A204.1 (cell line): ENCODE measurements at regions not wholly inside any gene's neighbourhood (a gene's known extent, or its start where the extent isn't known, plus 50 kb on each side); places are given as distances from the start of the nearest gene placed in this dataset.
"Not testable (repeated sequence)": the region's sequence is repeated elsewhere in the genome, so short reads cannot be mapped to it uniquely, and the experiment has no call there.

Experiments used
- FAIRE-seq: peaks from 2 replicates; lab custom pipeline; 2012; peaks lifted over from hg19 to GRCh38; lab: Jason Lieb, UNC

DNA sequence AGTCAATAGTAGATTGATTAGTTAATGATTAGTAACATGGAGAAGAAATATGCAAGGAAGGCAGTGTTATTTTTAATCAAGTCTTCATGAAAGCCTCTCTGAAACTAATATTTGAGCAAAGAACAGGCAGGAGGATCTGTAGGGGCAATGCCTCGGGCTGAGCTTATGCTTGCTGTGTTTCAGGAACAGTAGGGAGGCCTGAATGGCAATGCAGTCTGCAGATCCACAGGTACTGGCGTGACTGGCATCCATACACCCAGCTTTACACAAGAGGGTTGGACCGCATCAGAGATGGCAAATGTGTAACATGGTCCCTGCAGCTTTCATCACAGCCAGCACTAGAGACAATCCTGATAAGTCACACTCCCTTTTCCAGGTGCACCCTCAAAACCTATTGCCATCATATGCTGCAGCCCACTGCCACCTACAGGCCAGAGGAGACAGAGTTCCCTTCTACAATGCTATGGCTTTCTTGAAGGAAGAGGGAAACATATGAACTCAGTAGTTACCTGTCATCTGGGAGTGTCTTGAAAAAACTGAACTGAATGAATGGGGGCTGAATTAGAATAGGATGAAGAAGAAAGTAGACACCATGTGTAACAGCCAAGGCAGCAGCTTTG lies 582.4 kb upstream of the RAB6C start:
- no peak for FAIRE-seq

DNA sequence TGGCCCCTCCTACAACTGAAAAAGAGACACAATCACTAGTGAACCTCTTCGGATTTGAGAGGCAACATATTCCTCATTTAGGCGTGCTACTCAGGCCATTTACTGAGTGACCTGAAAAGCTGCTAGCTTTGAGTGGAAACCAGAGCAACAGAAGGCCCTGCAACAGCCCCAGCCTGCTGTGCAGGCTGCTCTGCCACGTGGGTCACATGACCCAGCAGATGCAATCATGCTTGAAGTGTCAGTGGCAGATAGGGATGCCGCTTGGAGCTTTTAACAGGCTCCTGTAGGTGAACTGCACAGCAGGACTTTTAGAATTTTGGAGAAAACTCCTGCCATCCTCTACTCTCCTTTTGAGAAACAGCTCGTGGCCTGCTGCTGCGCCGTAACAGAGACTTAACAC lies 578.6 kb upstream of the RAB6C start:
- no peak for FAIRE-seq

DNA sequence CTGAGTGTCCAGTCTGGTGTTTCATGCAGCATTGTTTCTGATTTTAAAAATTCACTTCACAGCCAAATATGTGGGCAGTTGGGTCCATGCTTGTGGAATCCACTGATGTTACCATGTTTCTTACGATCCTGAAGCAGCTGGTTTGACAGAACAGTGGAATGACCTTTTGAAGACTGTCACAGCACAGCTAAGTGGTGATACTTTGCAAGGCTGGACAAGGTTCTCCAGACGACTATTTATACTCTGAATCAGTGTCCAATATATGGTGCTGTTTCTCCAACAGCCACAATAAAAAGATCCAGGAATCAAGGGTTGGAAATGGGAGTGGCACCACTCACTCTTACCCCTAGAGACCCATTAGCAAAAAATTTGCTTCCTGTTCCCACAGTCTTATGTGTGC lies 577.4 kb upstream of the RAB6C start:
- FAIRE-seq = no peak

DNA sequence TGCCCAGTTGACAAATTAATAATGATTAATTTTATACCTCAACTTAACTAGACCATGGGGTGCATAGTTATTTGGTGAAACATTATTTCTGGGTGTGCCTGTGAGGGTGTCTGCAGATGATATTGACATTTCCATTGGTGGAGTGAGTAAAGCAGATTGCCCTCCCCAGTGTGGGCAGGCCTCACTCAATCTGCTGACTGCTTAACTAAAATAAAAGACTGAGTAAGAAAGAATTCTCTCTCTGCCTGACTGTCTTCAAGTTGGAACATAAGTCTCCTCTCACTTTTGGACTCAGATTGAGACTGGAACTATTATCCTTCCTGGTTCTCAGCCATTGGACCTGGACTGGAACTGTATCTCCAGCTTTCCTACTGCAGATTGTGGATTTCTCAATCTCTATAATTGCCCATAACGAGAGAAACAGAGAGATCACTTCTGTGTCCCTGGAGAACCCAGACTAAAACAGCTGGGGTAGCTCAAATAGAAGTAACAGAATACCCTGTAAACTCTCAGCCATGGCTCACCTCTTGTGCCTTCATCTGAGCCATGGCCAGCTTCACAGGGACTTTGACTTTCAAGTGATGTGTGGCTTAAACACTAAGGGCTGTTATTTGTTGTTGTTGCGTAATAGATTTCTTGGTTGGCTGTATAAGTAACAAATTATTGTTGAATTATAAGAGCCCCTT lies 575.3 kb upstream of the RAB6C start:
- no peak for FAIRE-seq

DNA sequence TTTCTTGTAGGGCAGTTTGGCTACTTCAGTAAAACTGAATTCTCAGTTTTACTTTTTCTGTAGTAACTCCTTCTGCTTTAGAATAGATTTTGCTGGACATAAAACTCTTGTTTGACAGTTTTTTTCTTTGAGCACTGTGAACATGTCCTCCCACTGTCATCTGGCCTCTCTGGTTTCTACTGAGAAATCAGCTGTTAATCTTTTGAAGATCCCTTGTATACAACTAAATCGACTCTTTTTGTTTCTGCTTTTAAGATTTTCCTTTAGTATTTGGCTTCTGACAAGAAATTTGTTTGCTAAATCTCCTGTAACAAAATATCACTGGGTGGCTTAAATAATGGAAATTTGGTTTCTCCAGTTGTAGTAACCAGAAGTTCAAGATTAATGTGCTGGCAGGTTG lies 570.9 kb upstream of the RAB6C start:
- FAIRE-seq = no peak

DNA sequence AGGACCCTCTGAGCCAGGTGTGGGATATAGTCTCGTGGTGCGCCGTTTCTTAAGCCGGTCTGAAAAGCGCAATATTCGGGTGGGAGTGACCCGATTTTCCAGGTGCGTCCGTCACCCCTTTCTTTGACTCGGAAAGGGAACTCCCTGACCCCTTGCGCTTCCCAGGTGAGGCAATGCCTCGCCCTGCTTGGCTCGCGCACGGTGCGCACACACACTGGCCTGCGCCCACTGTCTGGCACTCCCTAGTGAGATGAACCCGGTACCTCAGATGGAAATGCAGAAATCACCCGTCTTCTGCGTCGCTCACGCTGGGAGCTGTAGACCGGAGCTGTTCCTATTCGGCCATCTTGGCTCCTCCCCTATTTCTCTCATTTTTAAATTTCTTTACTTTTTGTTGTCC lies 562.4 kb upstream of the RAB6C start:
- not testable (repeated sequence) for FAIRE-seq

DNA sequence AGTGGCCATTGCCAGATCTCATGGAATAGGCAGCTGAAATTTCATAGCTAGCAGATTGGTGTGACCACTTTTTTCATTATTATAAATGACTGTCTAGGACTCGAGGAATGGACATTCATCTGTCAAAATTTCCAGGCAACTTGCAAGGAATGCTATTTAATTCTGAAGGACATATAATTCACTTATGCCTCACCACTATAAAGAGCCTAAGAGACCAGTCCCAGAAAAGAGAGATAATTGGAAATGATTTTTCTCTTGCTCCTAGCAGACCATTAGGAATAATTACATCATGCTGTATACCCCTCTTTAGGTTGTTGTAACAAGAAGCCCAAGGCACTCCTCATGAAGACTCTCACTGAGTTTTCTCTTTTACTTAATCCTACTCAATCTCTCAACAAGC lies 557.4 kb upstream of the RAB6C start:
- no peak for FAIRE-seq

DNA sequence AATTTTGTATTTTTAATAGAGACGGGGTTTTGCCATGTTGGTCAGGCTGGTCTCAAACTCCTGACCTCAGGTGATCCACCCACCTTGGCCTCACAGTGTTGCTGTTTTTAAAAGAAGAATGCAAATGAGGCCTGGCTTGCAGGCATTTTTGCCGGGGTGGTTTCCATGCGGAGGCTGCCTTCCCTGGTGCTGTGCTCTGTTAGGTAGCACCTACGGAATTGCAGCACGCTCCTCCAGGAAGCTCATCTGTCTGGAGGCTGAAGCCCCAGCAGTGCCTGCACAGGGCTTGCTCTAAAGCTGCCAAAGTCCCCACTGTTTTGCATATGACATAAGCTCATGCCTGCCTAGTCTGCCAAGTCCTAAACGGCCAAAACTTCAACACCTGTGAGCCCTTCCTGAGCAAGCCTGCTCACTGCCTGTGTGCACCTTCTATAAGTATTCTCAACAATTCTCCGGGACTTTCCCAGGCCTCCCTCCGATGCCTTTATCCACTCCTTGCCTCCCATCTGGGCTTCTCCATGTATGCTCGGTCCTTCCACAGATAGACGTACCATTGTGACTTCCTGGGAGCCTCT lies 551.3 kb upstream of the RAB6C start:
- no peak for FAIRE-seq

DNA sequence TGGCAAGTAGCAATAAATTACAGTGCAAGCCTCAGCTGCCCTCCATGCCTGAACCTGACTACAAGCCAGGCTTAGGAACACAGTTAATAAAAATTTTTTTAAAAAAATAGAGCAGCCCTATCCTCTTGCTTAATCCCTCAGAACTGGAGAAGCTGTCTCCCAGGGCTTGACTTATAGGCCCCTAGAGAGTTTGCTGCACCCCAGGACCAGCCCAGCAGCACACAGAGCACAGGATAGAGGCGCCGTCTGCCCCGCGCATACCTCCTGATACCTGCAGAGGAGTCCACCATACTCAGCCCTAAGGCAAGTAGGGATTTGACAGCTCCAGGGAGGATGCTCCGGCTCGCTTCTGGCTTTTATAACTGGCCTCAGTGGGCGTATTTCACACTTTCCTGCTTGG lies 548.6 kb upstream of the RAB6C start:
- no peak for FAIRE-seq

DNA sequence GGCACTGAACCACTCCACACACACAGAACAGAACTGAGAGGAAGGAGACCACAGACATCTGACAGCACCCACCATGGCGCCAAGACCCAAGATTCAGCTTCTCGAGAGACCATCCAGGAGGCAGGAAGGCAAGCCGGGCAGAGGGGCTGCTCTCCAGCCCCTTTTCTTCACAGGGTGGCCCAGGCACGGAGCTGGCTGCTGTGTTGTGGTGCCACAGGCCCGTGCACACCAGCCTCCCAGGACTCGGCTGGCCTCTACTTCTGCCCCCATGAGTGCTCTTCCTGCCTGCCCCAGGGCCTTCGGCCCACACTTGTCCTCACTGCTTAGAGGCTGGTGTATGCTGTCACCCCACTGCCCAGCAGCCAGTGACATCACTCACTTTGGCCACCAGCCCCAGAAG lies 547.6 kb upstream of the RAB6C start:
- FAIRE-seq = no peak

DNA sequence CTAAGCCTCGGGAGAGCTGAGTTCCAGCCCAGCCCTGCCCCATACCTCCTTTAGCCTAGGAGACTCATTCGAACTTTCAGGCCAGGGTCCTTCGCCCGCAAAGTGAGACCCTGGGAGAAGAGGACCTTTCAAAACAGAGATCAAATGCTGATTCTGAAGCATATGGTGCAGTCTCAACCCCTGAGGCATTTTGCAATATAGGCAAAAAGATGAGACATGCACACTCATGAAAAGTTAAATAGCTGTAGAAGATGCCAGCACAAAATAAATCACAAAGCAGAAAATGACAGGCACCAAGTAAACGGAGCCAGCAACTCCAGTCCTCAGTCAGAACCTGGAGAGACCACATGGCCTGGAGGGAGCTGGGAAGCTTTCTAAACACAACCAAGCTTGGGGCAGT lies 542.7 kb upstream of the RAB6C start:
- no peak for FAIRE-seq

DNA sequence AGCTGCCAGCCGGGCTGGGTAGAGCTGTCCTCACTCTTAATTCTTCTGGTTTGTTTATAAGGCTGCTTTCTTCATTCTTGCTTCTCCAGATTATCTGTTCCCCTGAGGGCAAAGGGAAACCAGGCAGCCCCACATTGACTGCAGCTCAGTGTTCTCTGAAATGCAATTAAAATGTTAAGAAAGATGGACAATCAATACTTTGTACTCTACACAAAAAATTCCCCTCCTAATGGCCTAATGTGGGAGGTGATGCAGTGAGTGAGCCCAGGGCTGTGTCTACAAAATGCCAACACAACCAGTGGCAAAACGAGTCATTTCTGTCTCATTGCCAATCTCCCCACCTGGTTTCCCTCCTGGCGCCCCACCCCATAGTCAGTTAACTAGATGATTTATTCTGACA lies 541.7 kb upstream of the RAB6C start:
- FAIRE-seq = no peak

DNA sequence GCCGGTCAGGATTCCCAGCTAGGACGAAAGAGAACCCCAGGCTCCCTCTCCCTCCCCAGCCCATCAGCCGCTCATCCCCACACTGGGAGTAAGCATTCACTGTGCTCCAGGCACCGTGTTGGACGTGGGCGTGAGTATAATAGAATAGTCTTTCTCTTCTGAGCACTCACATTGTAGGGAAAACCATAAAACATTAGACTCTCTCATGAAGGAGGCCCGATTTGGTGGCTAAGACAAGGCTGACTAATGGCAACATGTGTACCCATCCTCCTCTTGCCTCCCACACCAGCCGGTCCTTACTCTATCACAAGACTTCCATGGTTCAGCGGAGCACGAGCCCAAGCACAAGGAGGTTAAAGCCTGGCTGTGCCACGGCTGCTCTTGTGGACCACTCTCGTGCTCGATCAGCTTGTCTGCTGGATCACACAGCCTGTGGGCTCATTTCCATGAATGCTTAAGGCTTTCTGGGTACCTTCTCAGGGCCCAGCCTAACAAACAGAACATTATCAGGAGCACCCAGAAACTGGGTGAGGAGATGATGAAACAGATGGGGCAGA lies 540.9 kb upstream of the RAB6C start:
- no peak for FAIRE-seq

DNA sequence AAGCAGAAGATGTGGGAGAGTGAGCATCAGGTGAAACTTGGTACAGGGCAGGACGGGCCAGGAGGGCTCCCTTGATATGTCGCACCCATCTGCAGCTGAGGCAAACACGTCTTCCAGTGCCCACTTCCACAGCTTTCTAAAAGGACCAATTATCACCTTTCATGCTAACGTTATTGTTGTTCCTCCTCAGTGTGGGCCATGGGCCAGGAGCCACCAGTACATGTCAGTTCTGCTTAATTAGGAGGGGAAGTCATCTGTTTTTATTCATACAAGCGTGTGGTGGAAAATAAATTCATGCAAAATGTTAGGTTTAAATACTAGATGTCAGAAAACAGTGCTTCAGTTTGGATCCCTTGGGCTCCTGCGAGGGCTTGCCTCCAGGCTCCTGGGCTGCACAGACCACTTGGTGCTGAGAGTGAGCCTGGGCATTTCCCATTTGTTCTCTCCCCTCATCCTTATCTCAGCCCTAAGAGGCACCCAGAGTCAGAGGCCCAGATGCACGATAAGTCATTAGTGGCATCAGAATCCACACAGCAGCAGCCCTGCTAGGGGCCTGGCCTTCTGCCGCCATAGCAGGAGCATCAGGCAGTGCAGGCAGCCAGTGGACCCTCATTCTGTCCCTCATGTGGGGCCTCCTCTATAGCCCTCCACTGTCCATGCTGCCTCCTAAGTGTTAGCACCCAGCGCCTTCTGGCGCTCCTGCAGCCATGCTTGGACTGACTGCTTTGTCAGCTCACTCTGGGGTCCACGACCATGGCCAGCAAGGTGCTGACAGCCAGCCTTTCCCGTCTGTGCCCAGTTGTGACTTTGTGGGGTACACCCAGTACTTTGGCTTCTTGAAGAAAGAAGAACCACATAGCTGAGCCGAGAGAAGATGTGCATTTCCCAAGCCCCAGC lies 539.8 kb upstream of the RAB6C start:
- FAIRE-seq = no peak

DNA sequence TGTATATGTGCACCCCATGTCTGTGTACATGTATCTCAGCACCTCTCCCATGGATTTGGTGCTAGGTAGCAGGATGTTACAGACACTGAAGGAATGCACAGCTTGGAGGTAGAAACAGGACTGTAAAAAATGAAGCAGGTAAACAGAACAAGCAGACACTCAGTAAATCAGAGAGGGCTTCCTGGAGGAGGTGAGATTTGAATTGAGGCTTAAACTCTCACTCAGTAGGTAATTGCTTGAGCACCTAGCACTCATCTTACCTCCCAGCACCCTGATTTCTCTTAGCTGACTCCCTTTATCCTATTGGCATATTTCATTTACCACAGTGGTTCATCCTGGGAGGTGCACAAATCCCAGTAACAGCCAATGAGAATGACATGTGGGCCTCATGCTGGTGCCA lies 537.9 kb upstream of the RAB6C start:
- no peak for FAIRE-seq

DNA sequence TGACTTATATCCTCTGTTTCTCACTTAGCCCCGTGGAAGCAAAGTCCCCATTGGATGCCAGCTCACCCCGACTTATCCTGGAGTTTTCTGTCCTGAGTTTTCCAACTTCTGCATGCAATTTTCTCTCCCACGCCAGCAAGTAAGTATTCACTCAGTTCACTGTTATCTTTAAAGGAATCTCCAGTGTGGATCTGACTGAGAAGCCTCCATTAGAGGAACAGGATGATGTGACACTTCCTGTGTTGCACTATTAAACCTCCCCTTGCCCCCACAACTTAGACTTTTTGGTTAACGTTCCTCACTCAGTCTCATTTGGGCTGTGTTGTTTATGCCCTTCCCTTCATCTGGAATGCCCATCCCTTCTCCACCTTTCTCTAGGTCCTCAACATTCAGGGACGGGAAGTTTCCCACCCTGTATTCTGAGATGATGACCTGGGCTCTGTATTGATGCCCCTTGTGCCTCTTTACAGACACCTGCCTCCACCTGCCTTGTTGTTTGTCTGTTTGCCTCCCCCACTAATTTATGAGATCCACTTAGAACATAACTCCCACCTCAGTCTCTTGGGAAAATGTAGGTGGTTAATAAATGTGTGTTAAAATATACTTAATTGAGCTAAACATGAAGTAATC lies 536.1 kb upstream of the RAB6C start:
- FAIRE-seq = no peak

DNA sequence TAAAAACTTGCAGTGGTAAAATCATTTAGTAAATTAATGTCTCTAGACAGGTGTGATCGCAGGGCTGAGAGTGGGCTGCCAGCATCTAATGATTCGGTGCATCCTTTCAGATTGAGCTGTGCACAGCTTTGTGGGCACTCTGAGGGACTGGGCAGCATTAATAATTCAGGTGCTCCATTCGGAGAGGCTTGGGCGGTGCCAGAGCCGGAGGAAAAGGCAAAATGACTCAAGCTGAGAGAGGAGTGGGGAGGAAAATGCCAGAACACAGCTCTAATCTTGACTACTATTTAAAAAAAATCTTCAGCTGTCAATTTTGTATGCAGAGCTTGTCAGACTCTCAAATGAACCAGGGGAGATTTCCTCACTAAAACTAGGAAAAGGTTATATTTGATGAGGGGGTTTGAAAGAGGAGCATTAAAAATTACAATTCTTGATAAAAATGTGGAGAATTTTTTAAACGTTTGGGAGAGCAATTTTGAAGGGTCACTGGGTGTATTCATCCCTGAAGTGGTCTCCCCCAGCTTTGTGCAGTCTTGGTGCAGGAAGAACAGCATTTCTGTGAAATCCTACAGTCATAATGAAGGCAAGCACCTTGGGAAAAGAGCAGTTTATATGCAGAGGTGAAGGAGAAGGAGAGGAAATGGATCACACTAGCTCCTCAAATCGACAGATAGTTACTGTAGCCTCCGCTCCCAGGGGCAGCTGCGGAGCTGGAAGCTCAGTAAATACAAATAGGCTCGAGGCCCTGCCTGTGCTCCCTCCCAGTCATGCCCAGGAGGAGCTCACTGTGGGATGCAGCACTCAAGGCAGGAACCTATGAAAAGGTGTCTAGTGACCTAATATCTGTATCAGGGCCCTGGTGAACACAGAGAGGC lies 535.4 kb upstream of the RAB6C start:
- no peak for FAIRE-seq

DNA sequence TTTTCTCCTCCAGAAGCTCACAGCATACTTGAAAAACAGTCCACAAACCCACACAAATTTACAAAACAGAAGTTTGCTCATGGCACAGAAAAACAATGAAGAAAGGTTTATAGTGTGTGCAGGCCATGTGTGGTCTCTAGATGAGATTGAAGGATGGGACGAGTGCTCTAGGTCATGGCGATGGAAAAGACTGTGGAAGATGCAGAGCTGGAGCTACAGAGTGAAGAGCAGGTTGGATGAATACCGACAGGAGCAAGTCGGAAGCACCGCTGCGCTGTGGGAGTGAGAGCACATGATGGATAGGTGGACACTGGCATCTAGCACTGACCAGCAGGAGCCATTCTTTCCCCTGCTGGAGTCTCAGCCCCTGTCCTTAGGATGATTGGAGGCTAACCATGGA lies 534.7 kb upstream of the RAB6C start:
- FAIRE-seq = no peak

DNA sequence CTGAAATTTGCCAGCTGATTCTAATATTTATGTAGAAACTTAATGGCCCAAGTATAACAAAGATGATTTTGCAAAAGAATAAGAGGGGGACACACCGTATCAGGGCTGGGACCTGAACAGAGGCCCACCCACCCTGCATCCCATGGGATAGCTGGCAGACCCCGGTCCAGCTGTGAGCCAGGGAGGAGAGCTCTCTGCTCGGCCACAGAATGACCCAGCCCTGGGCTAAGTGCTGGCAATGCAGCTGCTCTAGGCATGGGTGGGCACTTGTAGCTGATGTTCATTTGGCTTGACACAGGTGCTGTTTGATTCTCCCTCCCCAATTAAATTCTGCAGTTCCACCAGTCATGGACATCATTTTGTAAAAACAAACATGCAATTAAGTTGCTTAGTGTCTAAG lies 522.8 kb upstream of the RAB6C start:
- FAIRE-seq = no peak

DNA sequence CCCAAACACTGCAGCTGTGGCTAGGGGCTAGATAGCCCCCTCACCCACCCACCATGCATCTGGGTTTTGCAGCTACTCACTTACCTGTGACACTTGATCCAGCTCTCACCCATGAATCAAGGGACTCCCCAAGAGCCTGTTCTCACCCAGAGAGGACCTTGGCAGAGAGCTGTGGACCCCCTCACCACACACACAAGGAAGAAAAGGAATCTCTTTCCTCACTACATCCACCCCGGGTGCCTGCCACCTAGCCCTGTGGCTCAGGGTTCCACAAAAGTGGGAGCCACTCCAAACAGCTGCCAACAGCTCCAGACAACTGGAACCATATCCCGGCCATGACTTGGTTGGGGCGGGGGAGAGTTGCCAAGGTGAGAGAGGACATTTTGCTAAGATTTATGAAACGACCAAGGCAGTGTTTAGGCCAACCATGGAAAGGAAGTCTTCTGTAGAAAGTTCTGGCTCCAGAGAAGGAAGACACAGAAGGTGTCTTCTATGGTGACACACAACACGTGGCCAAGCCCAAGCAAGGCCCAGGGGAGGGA lies 522.1 kb upstream of the RAB6C start:
- no peak for FAIRE-seq

DNA sequence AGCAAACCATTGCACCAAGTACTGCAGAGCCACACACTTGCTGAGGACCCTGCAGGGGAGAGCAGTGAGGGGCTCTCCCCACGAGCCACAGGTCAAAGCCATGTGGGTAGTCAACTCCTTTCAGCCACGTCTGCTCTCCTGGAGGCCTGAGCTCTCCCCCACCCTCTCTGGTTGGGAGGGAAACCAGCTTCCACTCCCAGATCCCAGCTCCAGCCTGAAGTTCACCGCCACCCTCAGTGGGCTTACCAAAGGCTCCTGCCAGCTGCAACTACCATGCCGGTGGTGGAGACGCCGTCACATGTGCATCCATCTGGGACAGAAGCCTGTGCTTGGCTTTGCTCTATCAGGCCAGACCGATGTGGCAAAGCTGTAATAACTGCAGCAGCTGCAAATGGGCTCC lies 521.5 kb upstream of the RAB6C start:
- no peak for FAIRE-seq
